HCT116 (cell line): ENCODE measurements at regions not wholly inside any gene's neighbourhood (a gene's known extent, or its start where the extent isn't known, plus 50 kb on each side); places are given as distances from the start of the nearest gene placed in this dataset.

Experiments used
- ATAC-seq: fragments of 200-7000 bp; cut with Tn5 transposase; 2 replicates; pipeline ENCODE4 v1.9.1; 2020; ENCODE audit warnings: mild to moderate bottlenecking, moderate library complexity
- BruUV-seq: library from RNA; stranded (reverse); fragments of 400-500 nt; replicated peaks from 2 replicates; lab custom pipeline; 2021; lab: Mats Ljungman, UMichigan
- CTCF ChIA-PET: fragments of 300-600 bp; sonication (Branson Sonifier 250); formaldehyde crosslinking; loops from one replicate; lab custom pipeline; 2021; ENCODE audit warnings: antibody characterized with exemption; lab: Charles Lee
- POLR2A ChIA-PET: fragments of 300-600, 350-600 bp; sonication (Branson Sonifier 250); formaldehyde crosslinking; loops from one replicate; lab custom pipeline; 2021; ENCODE audit warnings: antibody characterized with exemption; lab: Charles Lee
- RAD21 ChIA-PET, 2 experiments: fragments of 300-600 bp; sonication (Branson Sonifier 250); formaldehyde crosslinking; loops; one replicate each; lab custom pipeline; 2023; ENCODE audit warnings: low total read pairs in 2 of 2; ENCODE audit not compliant: uncharacterized antibody in 2 of 2, unreplicated experiment in 2 of 2, low non-redundant PET in 1 of 2; lab: Charles Lee
- DNase-seq: peaks from one replicate; pipeline ENCODE4 v3.0.0-alpha.2; 2010; ENCODE audit warnings: low read depth, low spot score
- H2AFZ ChIP-seq: fragments of 200-600 bp; shearing (Covaris generic), sonication (generic); 2 replicates; pipeline ENCODE4 v1.6.1; 2017; ENCODE audit warnings: low read depth, mixed run types, mixed read lengths, antibody characterized with exemption, low read length; ENCODE audit not compliant: poor library complexity, severe bottlenecking
- H3K27ac ChIP-seq: 2 replicates; pipeline ENCODE4 v1.5.1; 2012; ENCODE audit warnings: low read depth, low read length
- H3K27me3 ChIP-seq: fragments of 200-600 bp; sonication (generic); 2 replicates; pipeline ENCODE4 v1.6.1; 2016; ENCODE audit warnings: mixed run types, low read length, mixed read lengths; ENCODE audit not compliant: insufficient read depth
- H3K36me3 ChIP-seq, 2 experiments: fragments of 200-500 bp in 1 of 2; fragments of 200-600 bp in 1 of 2; sonication (Bioruptor generic) in 1 of 2; sonication (generic) in 1 of 2; 2 replicates each; pipeline versions ENCODE4 v1.5.1 to v1.6.1; 2014 to 2016; ENCODE audit warnings: low read length in 2 of 2, inconsistent platforms in 1 of 2, mixed read lengths in 1 of 2, mixed run types in 1 of 2; ENCODE audit not compliant: insufficient read depth in 2 of 2, control insufficient read depth in 1 of 2
- H3K4me1 ChIP-seq, 2 experiments: fragments of 200-600 bp in 1 of 2; sonication (generic) in 1 of 2; 2 replicates each; pipeline versions ENCODE4 v1.5.1 to v1.6.1; 2012 to 2017; ENCODE audit warnings: low read length in 2 of 2, inconsistent platforms in 1 of 2, mild to moderate bottlenecking in 1 of 2, mixed read lengths in 1 of 2, mixed run types in 1 of 2, moderate library complexity in 1 of 2; ENCODE audit not compliant: insufficient read depth in 2 of 2, control insufficient read depth in 1 of 2
- H3K4me2 ChIP-seq: fragments of 200-600 bp; sonication (generic); 2 replicates; pipeline ENCODE4 v1.6.1; 2017; ENCODE audit warnings: mixed run types, low read length, mixed read lengths
- H3K4me3 ChIP-seq, 2 experiments: fragments of 200-600 bp in 1 of 2; sonication (generic) in 1 of 2; replicated peaks in 1 of 2; 2 replicates each; pipeline ENCODE4 v1.5.1; 2011 to 2016; ENCODE audit warnings: low read length in 2 of 2, control low read depth in 1 of 2, low read depth in 1 of 2, mild to moderate bottlenecking in 1 of 2, mixed read lengths in 1 of 2, mixed run types in 1 of 2
- H3K79me2 ChIP-seq: fragments of 200-600 bp; sonication (generic); 2 replicates; pipeline ENCODE4 v1.6.1; 2017; ENCODE audit warnings: mild to moderate bottlenecking, mixed run types, low read length, moderate library complexity, mixed read lengths; ENCODE audit not compliant: insufficient read depth
- H3K9ac ChIP-seq: fragments of 200-600 bp; sonication (generic); 2 replicates; pipeline ENCODE4 v1.6.1; 2016; ENCODE audit warnings: low read length, mixed read lengths
- H3K9me2 ChIP-seq: fragments of 200-600 bp; sonication (generic), shearing (Covaris generic); 2 replicates; pipeline ENCODE4 v1.6.1; 2017; ENCODE audit warnings: mixed run types, mild to moderate bottlenecking, moderate library complexity; ENCODE audit not compliant: insufficient read depth
- H3K9me3 ChIP-seq, 2 experiments: fragments of 200-500 bp in 1 of 2; fragments of 200-600 bp in 1 of 2; sonication (Bioruptor generic) in 1 of 2; sonication (generic) in 1 of 2; 2 replicates each; pipeline ENCODE4 v1.6.1; 2014 to 2017; ENCODE audit warnings: low read length in 2 of 2, mixed read lengths in 2 of 2, inconsistent platforms in 1 of 2, low read depth in 1 of 2, mild to moderate bottlenecking in 1 of 2, mixed run types in 1 of 2, moderate library complexity in 1 of 2; ENCODE audit not compliant: control insufficient read depth in 1 of 2, insufficient read depth in 1 of 2
- H4K20me1 ChIP-seq: fragments of 200-600 bp; sonication (generic), shearing (Covaris generic); 2 replicates; pipeline ENCODE4 v1.6.1; 2017; ENCODE audit warnings: mixed run types, mild to moderate bottlenecking, moderate library complexity; ENCODE audit not compliant: insufficient read depth
- CBX3 ChIP-seq: IDR thresholded peaks from 2 replicates; pipeline ENCODE4 v1.6.1; 2012; ENCODE audit warnings: low read depth
- CEBPB ChIP-seq: IDR thresholded peaks from 2 replicates; pipeline ENCODE4 v1.6.1; 2012; ENCODE audit warnings: low read depth
- EZH2phosphoT487 ChIP-seq: fragments of 200-600 bp; IDR thresholded peaks from 2 replicates; pipeline ENCODE4 v1.6.1; 2018; ENCODE audit warnings: antibody characterized with exemption, borderline replicate concordance
- FOSL1 ChIP-seq: IDR thresholded peaks from 2 replicates; pipeline ENCODE4 v1.6.1; 2012; ENCODE audit warnings: low read depth
- JUND ChIP-seq: IDR thresholded peaks from 2 replicates; pipeline ENCODE4 v1.6.1; 2012
- SRF ChIP-seq: IDR thresholded peaks from 2 replicates; pipeline ENCODE4 v1.6.1; 2012; ENCODE audit warnings: low read depth
- YY1 ChIP-seq: IDR thresholded peaks from 2 replicates; pipeline ENCODE4 v1.6.1; 2011; ENCODE audit warnings: low read length, low read depth, moderate library complexity, mild to moderate bottlenecking; ENCODE audit not compliant: insufficient replicate concordance; ENCODE audit errors: extremely low read depth
- ZNF274 ChIP-seq: fragments of 200-500 bp; sonication (Bioruptor generic); IDR thresholded peaks from 2 replicates; pipeline ENCODE4 v1.6.1; 2014; ENCODE audit warnings: mild to moderate bottlenecking, low read depth, low read length, inconsistent platforms
- intact Hi-C: fragments of 100-400 bp; cut with micrococcal nuclease; formaldehyde crosslinking; loops from 2 replicates; pipeline ENCODE4 v1.10.0; 2022

DNA sequence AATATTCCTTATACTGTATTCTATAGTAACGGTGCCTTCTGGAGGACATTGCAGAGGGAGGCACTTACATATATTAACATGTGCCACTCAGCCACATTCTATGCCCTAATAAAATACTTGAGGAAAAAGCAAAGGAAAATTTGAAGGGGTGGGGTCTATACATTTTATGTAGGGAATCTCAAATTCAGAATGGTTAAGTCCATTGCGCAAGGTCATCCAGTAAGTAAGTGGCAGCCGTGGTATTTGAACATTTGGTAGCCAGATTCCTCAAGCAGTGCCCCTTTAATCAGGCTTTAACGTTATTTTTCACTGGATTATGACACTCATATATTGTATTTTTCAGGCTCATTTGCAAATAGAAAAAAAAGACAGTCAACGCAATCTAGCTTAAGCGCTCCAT lies 738.3 kb downstream of the DOK5 start:
- no peaks in the 10 kb centered on the region for H3K27me3 ChIP-seq
- H4K20me1 ChIP-seq: no peaks in the 10 kb centered on the region
- no peaks in the 10 kb centered on the region for H3K79me2 ChIP-seq
- H3K36me3 ChIP-seq: no peaks in the 10 kb centered on the region
- no peaks in the 10 kb centered on the region for H3K9me2 ChIP-seq
- POLR2A ChIA-PET: no interaction called here
- H3K4me3 ChIP-seq: no peak overlapping the region
- intact Hi-C loops: no loop called here
- RAD21 ChIA-PET: no interaction called here
- H3K9me3 ChIP-seq: peaks cover 13 to 18% of the 10 kb centered on the region in 2 experiments; a peak in 2 of 4 replicates
- H3K4me2 ChIP-seq: no peak overlapping the region
- no peak overlapping the region for H2AFZ ChIP-seq
- no peak overlapping the region for H3K9ac ChIP-seq
- DNase-seq: no peak
- no peaks in the 10 kb centered on the region for H3K4me1 ChIP-seq
- TF ChIP-seq JUND: no peak
- no peak for ATAC-seq
- H3K27ac ChIP-seq: no peak overlapping the region
- BruUV-seq: no TSS peak
- CTCF ChIA-PET: no interaction called here

GRCh38 chr20:55211481-55211880 lies 736.1 kb downstream of the DOK5 start:
- ATAC-seq: no peak
- H3K9ac ChIP-seq: no peak overlapping the region
- no peak for DNase-seq
- H2AFZ ChIP-seq: no peak overlapping the region
- H3K79me2 ChIP-seq: no peaks in the 10 kb centered on the region
- H3K27ac ChIP-seq: no peak overlapping the region
- H3K4me2 ChIP-seq: no peak overlapping the region
- RAD21 ChIA-PET: no interaction called here
- no peaks in the 10 kb centered on the region for H3K27me3 ChIP-seq
- no TSS peak for BruUV-seq
- H3K9me3 ChIP-seq: peaks cover 13 to 18% of the 10 kb centered on the region in 2 experiments; a peak in 2 of 4 replicates
- H4K20me1 ChIP-seq: no peaks in the 10 kb centered on the region
- no peaks in the 10 kb centered on the region for H3K36me3 ChIP-seq
- intact Hi-C loops: no loop called here
- no peaks in the 10 kb centered on the region for H3K9me2 ChIP-seq
- TF ChIP-seq YY1 (no peak), ZNF274 (no peak), SRF (no peak), CBX3 (no peak), FOSL1 (no peak), CEBPB (no peak), EZH2phosphoT487 (no peak)
- H3K4me3 ChIP-seq: no peak overlapping the region
- CTCF ChIA-PET: no interaction called here
- POLR2A ChIA-PET: no interaction called here
- no peaks in the 10 kb centered on the region for H3K4me1 ChIP-seq
